Osteoblast (primary cell): ENCODE measurements at regions not wholly inside any gene's neighbourhood (a gene's known extent, or its start where the extent isn't known, plus 50 kb on each side); places are given as distances from the start of the nearest gene placed in this dataset.
A peak's percentile ranks its signal among the peaks of the same experiment; 100 is the strongest.

Source experiments
- DNase-seq: peaks from one replicate; pipeline ENCODE4 v3.0.0; 2011; ENCODE audit warnings: low spot score, mixed read lengths; ENCODE audit not compliant: insufficient read length; ENCODE audit errors: missing footprints
- H2AFZ ChIP-seq: 2 replicates; pipeline ENCODE4 v1.6.0; 2011; ENCODE audit warnings: mild to moderate bottlenecking, low read length
- H3K27ac ChIP-seq: 2 replicates; pipeline ENCODE4 v1.5.1; 2011; ENCODE audit warnings: mild to moderate bottlenecking, low read depth, low read length, moderate library complexity
- H3K27me3 ChIP-seq: 2 replicates; pipeline ENCODE4 v1.6.0; 2012; ENCODE audit warnings: mild to moderate bottlenecking, control low read depth, inconsistent platforms, low read length, moderate library complexity; ENCODE audit not compliant: insufficient read depth
- H3K36me3 ChIP-seq: 2 replicates; pipeline ENCODE4 v1.5.1; 2011; ENCODE audit warnings: mild to moderate bottlenecking, low read length, control low read depth, moderate library complexity; ENCODE audit not compliant: insufficient read depth
- H3K4me1 ChIP-seq: 2 replicates; pipeline ENCODE4 v1.5.1; 2011; ENCODE audit warnings: mild to moderate bottlenecking, low read length, control low read depth, moderate library complexity; ENCODE audit not compliant: insufficient read depth
- H3K4me2 ChIP-seq: 2 replicates; pipeline ENCODE4 v1.6.0; 2011; ENCODE audit warnings: mild to moderate bottlenecking, low read length; ENCODE audit not compliant: insufficient read depth
- H3K4me3 ChIP-seq: fragments of 200-600 bp; sonication (generic); 3 replicates; pipeline ENCODE4 v1.5.1; 2012; ENCODE audit warnings: mild to moderate bottlenecking, low read length, inconsistent platforms; ENCODE audit not compliant: insufficient read depth
- H3K79me2 ChIP-seq: 2 replicates; pipeline ENCODE4 v1.6.0; 2012; ENCODE audit warnings: mild to moderate bottlenecking, low read length, control low read depth, inconsistent platforms; ENCODE audit not compliant: insufficient read depth
- H3K9me3 ChIP-seq: 2 replicates; pipeline ENCODE4 v1.5.1; 2011; ENCODE audit warnings: low read depth, low read length, control low read depth
- H4K20me1 ChIP-seq: 2 replicates; pipeline ENCODE4 v1.6.0; 2012; ENCODE audit warnings: mild to moderate bottlenecking, low read length, control low read depth; ENCODE audit not compliant: insufficient read depth
- CTCF ChIP-seq: IDR thresholded peaks from 2 replicates; pipeline ENCODE4 v1.5.1; 2011; ENCODE audit warnings: mild to moderate bottlenecking, low read depth, low read length, moderate library complexity; ENCODE audit errors: extremely low read depth

- no peaks in the 10 kb centered on the region for H3K36me3 ChIP-seq
- no peak for TF ChIP-seq CTCF
- no peak overlapping the region for H3K4me2 ChIP-seq
- DNase-seq = no peak
- no peak overlapping the region for H3K27ac ChIP-seq
- no peak overlapping the region for H3K4me3 ChIP-seq
- no peaks in the 10 kb centered on the region for H3K9me3 ChIP-seq
- H3K4me1 ChIP-seq = no peaks in the 10 kb centered on the region
- no peaks in the 10 kb centered on the region for H3K79me2 ChIP-seq
- no peak overlapping the region for H2AFZ ChIP-seq
- H4K20me1 ChIP-seq = no peaks in the 10 kb centered on the region
- no peaks in the 10 kb centered on the region for H3K27me3 ChIP-seq
Observed at GRCh38 chr4:13296986-13297385, 187.2 kb downstream of the RAB28 start.

GRCh38 chr4:13294961-13295605 is 189.1 kb downstream of the RAB28 start:
- Histone ChIP-seq H3K4me2 (no peak overlapping the region), H3K4me1 (no peaks in the 10 kb centered on the region), H2AFZ (no peak overlapping the region), H3K79me2 (no peaks in the 10 kb centered on the region), H3K4me3 (no peak overlapping the region), H3K27me3 (no peaks in the 10 kb centered on the region), H3K27ac (no peak overlapping the region), H3K36me3 (no peaks in the 10 kb centered on the region), H4K20me1 (no peaks in the 10 kb centered on the region), H3K9me3 (no peaks in the 10 kb centered on the region)
- no peak for DNase-seq
- TF ChIP-seq CTCF = no peak

GRCh38 chr4:13292372-13292771 is 191.8 kb downstream of the RAB28 start:
- no peak overlapping the region for H3K4me2 ChIP-seq
- TF ChIP-seq CTCF = no peak
- no peaks in the 10 kb centered on the region for H3K9me3 ChIP-seq
- H3K4me3 ChIP-seq = no peak overlapping the region
- H4K20me1 ChIP-seq = no peaks in the 10 kb centered on the region
- DNase-seq = no peak
- H2AFZ ChIP-seq = no peak overlapping the region
- no peak overlapping the region for H3K27ac ChIP-seq
- no peaks in the 10 kb centered on the region for H3K36me3 ChIP-seq
- H3K79me2 ChIP-seq = no peaks in the 10 kb centered on the region
- H3K4me1 ChIP-seq = no peaks in the 10 kb centered on the region
- no peaks in the 10 kb centered on the region for H3K27me3 ChIP-seq

- no peaks in the 10 kb centered on the region for H3K9me3 ChIP-seq
- DNase-seq = peak; percentile 51
- TF ChIP-seq CTCF = no peak
- no peaks in the 10 kb centered on the region for H3K79me2 ChIP-seq
- H3K27me3 ChIP-seq = no peaks in the 10 kb centered on the region
- H3K4me3 ChIP-seq = no peak overlapping the region
- H3K27ac ChIP-seq = no peak overlapping the region
- H3K4me2 ChIP-seq = no peak overlapping the region
- no peaks in the 10 kb centered on the region for H3K4me1 ChIP-seq
- no peak overlapping the region for H2AFZ ChIP-seq
- no peaks in the 10 kb centered on the region for H4K20me1 ChIP-seq
- no peaks in the 10 kb centered on the region for H3K36me3 ChIP-seq
Observed at GRCh38 chr4:13289391-13289790, 194.7 kb downstream of the RAB28 start.
